Body of pancreas (tissue), 4 donors: ENCODE measurements at regions not wholly inside any gene's neighbourhood (a gene's known extent, or its start where the extent isn't known, plus 50 kb on each side); places are given as distances from the start of the nearest gene placed in this dataset.

ENCODE experiments used
- ATAC-seq: fragments of 150-250 bp; one replicate; pipeline ENCODE4 v1.9.1; 2016
- DNase-seq, 4 donors: peaks; one replicate each; pipeline ENCODE4 v3.0.0-alpha.2; 2019
- H3K27ac ChIP-seq, 4 donors: fragments of 200-600 bp; sonication (generic); 1 replicate in 3 of 4; 2 replicates in 1 of 4; pipeline versions ENCODE4 v1.5.1 to v1.6.1; 2016 to 2019; ENCODE audit warnings: mild to moderate bottlenecking in 1 of 4, mixed read lengths in 1 of 4, moderate library complexity in 1 of 4
- H3K27me3 ChIP-seq, 2 donors: fragments of 200-600 bp; sonication (generic); one replicate each; pipeline ENCODE4 v1.6.0; 2016; ENCODE audit warnings: mild to moderate bottlenecking in 1 of 2
- H3K36me3 ChIP-seq, 2 donors: fragments of 200-600 bp; sonication (generic); replicated peaks in 1 of 2; 2 replicates each; pipeline ENCODE4 v1.5.1; 2016; ENCODE audit warnings: low read depth in 2 of 2; ENCODE audit not compliant: insufficient read depth in 1 of 2
- H3K4me1 ChIP-seq: fragments of 200-600 bp; sonication (generic); one replicate; pipeline ENCODE4 v1.6.0; 2016
- H3K4me3 ChIP-seq, 2 donors: fragments of 200-600 bp; sonication (generic); 1 replicate in 1 of 2; 2 replicates in 1 of 2; pipeline ENCODE4 v1.5.1; 2016 to 2019
- H3K9me3 ChIP-seq, 3 donors: fragments of 200-600 bp; sonication (generic); 1 replicate in 2 of 3; 2 replicates in 1 of 3; pipeline ENCODE4 v1.5.1; 2016
- CTCF ChIP-seq, 7 experiments: fragments of 450-650 bp in 4 of 7; fragments of 200-600 bp in 3 of 7; sonication (generic) in 3 of 7; IDR thresholded peaks; one replicate each; pipeline ENCODE4 v1.5.1; 2016 to 2019; ENCODE audit warnings: antibody characterized with exemption in 7 of 7
- POLR2A ChIP-seq, 3 donors: fragments of 450-650 bp; IDR thresholded peaks; one replicate each; pipeline ENCODE4 v1.6.1; 2016; ENCODE audit warnings: antibody characterized with exemption in 3 of 3, mild to moderate bottlenecking in 2 of 3
- WGBS, 2 donors: methylation state at CpG; one replicate each; pipeline ENCODE4 v1.1.5; 2017; 5-methylcytosine and 5-hydroxymethylcytosine counted together
- intact Hi-C: fragments of 100-400 bp; cut with DNase I; formaldehyde crosslinking; loops from one replicate; pipeline ENCODE4 v1.15.1; 2023

- ATAC-seq = no peak
- Histone ChIP-seq H3K4me3 (no peak overlapping the region), H3K27me3 (no peaks in the 10 kb centered on the region), H3K27ac (no peak overlapping the region), H3K36me3 (no peaks in the 10 kb centered on the region), H3K4me1 (no peaks in the 10 kb centered on the region), H3K9me3 (no peaks in the 10 kb centered on the region)
- no peak for DNase-seq
- intact Hi-C loops = no loop called here
- no peak for TF ChIP-seq CTCF (IDR thresholded peaks at IDR 0.05)
- TF ChIP-seq POLR2A (IDR thresholded peaks at IDR 0.05) = no peak
Measured at GRCh38 chr4:162988530-162988929, 178.2 kb downstream of the NAF1 start.

- no peak for ATAC-seq
- DNase-seq = no peak
- Histone ChIP-seq H3K27me3 (no peaks in the 10 kb centered on the region), H3K4me3 (no peak overlapping the region), H3K4me1 (no peaks in the 10 kb centered on the region), H3K9me3 (no peaks in the 10 kb centered on the region), H3K27ac (no peak overlapping the region), H3K36me3 (no peaks in the 10 kb centered on the region)
- intact Hi-C loops = no loop called here
- TF ChIP-seq POLR2A (IDR thresholded peaks at IDR 0.05) (no peak), CTCF (IDR thresholded peaks at IDR 0.05) (no peak)
- 64 to 87% methylated on average over 2 to 13 of the region's 13 CpGs for WGBS, 2 donors
Measured at GRCh38 chr4:162985131-162985530, 181.6 kb downstream of the NAF1 start.

GRCh38 chr4:162984621-162985020, 182.1 kb downstream of the NAF1 start:
- intact Hi-C loops = no loop called here
- Histone ChIP-seq H3K27ac (no peak overlapping the region), H3K9me3 (no peaks in the 10 kb centered on the region), H3K4me1 (no peaks in the 10 kb centered on the region), H3K36me3 (no peaks in the 10 kb centered on the region), H3K4me3 (no peak overlapping the region), H3K27me3 (no peaks in the 10 kb centered on the region)
- WGBS, 2 donors = 65 to 68% methylated on average over 15 to 18 of the region's 18 CpGs
- DNase-seq (no peak), ATAC-seq (no peak)
- no peak for TF ChIP-seq CTCF (IDR thresholded peaks at IDR 0.05)
- TF ChIP-seq POLR2A (IDR thresholded peaks at IDR 0.05) = no peak

GRCh38 chr4:162981823-162982222, 184.9 kb downstream of the NAF1 start:
- no peak for TF ChIP-seq CTCF (IDR thresholded peaks at IDR 0.05)
- Histone ChIP-seq H3K36me3 (no peaks in the 10 kb centered on the region), H3K4me1 (no peaks in the 10 kb centered on the region), H3K4me3 (no peak overlapping the region), H3K27ac (no peak overlapping the region), H3K27me3 (no peaks in the 10 kb centered on the region), H3K9me3 (no peaks in the 10 kb centered on the region)
- WGBS, 2 donors = 69 to 72% methylated on average over 2 of the region's 2 CpGs
- intact Hi-C loops = no loop called here
- no peak for ATAC-seq
- DNase-seq = no peak

- Histone ChIP-seq H3K9me3 (no peaks in the 10 kb centered on the region), H3K27ac (no peak overlapping the region), H3K4me3 (no peak overlapping the region), H3K4me1 (no peaks in the 10 kb centered on the region), H3K27me3 (no peaks in the 10 kb centered on the region), H3K36me3 (no peaks in the 10 kb centered on the region)
- WGBS, 2 donors = 56 to 66% methylated on average over 2 of the region's 2 CpGs
- no peak for TF ChIP-seq CTCF (IDR thresholded peaks at IDR 0.05)
- TF ChIP-seq POLR2A (IDR thresholded peaks at IDR 0.05) = no peak
- DNase-seq (no peak), ATAC-seq (no peak)
- intact Hi-C loops = no loop called here
Measured at GRCh38 chr4:162978398-162978797, 188.3 kb downstream of the NAF1 start.
